B cell (primary cell): ENCODE measurements at regions not wholly inside any gene's neighbourhood (a gene's known extent, or its start where the extent isn't known, plus 50 kb on each side); places are given as distances from the start of the nearest gene placed in this dataset.
"Not testable (repeated sequence)": the region's sequence is repeated elsewhere in the genome, so short reads cannot be mapped to it uniquely, and the experiment has no call there.

Experiments used
- ATAC-seq: fragments of 200-7000 bp; cut with Tn5 transposase; one replicate; pipeline ENCODE4 v1.10.0; 2021; ENCODE audit warnings: low read depth, mild to moderate bottlenecking, moderate number of reproducible peaks, moderate library complexity
- CTCF ChIA-PET: fragments of 350-600 bp; sonication (Branson Sonifier 250); formaldehyde crosslinking; loops from one replicate; lab custom pipeline; 2021; ENCODE audit warnings: antibody characterized with exemption, inconsistent platforms; lab: Charles Lee
- POLR2A ChIA-PET: fragments of 350-600 bp; sonication (Branson Sonifier 250); formaldehyde crosslinking; loops from one replicate; lab custom pipeline; 2021; ENCODE audit warnings: antibody characterized with exemption; lab: Charles Lee
- DNase-seq: peaks from one replicate; pipeline ENCODE4 v3.0.0; 2013
- H2AFZ ChIP-seq: 2 replicates; pipeline ENCODE4 v1.6.1; 2012; ENCODE audit warnings: mild to moderate bottlenecking, low read depth, low read length; ENCODE audit not compliant: insufficient read depth, poor library complexity, severe bottlenecking
- H3K27ac ChIP-seq, 2 donors: 1 replicate in 1 of 2; 2 replicates in 1 of 2; pipeline ENCODE4 v1.5.1; 2012 to 2013; ENCODE audit warnings: low read length in 2 of 2, mild to moderate bottlenecking in 2 of 2, moderate library complexity in 1 of 2
- H3K27me3 ChIP-seq, 4 experiments: fragments of 200-600 bp in 1 of 4; sonication (generic) in 1 of 4; replicated peaks in 1 of 4; 1 replicate in 2 of 4; 2 replicates in 2 of 4; pipeline versions ENCODE4 v1.6.1 to v1.7.0; 2013 to 2016; ENCODE audit warnings: low read length in 3 of 4, mild to moderate bottlenecking in 2 of 4, mixed read lengths in 1 of 4, moderate library complexity in 1 of 4; ENCODE audit not compliant: insufficient read depth in 4 of 4, control insufficient read depth in 3 of 4; ENCODE audit errors: control extremely low read depth in 1 of 4
- H3K36me3 ChIP-seq, 2 experiments: replicated peaks in 1 of 2; 1 replicate in 1 of 2; 2 replicates in 1 of 2; pipeline versions ENCODE4 v1.6.1 to v1.7.1; 2013; ENCODE audit warnings: low read length in 1 of 2; ENCODE audit not compliant: insufficient read depth in 2 of 2, control insufficient read depth in 1 of 2; ENCODE audit errors: control extremely low read depth in 1 of 2, extremely low read depth in 1 of 2
- H3K4me1 ChIP-seq, 2 donors: fragments of 200-600 bp in 1 of 2; sonication (generic) in 1 of 2; 1 replicate in 1 of 2; 2 replicates in 1 of 2; pipeline versions ENCODE4 v1.5.1 to v1.6.1; 2013 to 2017; ENCODE audit warnings: low read length in 2 of 2; ENCODE audit not compliant: control insufficient read depth in 2 of 2, insufficient read depth in 2 of 2
- H3K4me2 ChIP-seq: replicated peaks from 2 replicates; pipeline ENCODE3; 2012; ENCODE audit warnings: mild to moderate bottlenecking, low read depth, low read length; ENCODE audit not compliant: poor library complexity, severe bottlenecking
- H3K4me3 ChIP-seq, 5 experiments: fragments of 200-600 bp in 1 of 5; sonication (generic) in 1 of 5; 1 replicate in 3 of 5; 2 replicates in 2 of 5; pipeline versions ENCODE4 v1.5.1 to v1.7.0; 2011 to 2016; ENCODE audit warnings: low read length in 4 of 5, mild to moderate bottlenecking in 4 of 5, low read depth in 2 of 5, control low read depth in 1 of 5, moderate library complexity in 1 of 5; ENCODE audit not compliant: insufficient read depth in 1 of 5; ENCODE audit errors: control extremely low read depth in 1 of 5, extremely low read depth in 1 of 5
- H3K79me2 ChIP-seq: fragments of 200-600 bp; sonication (generic); one replicate; pipeline ENCODE4 v1.6.0; 2016; ENCODE audit warnings: low read length; ENCODE audit not compliant: control insufficient read depth, insufficient read depth
- H3K9ac ChIP-seq: fragments of 200-600 bp; sonication (generic); 2 replicates; pipeline ENCODE4 v1.6.1; 2017; ENCODE audit warnings: mild to moderate bottlenecking, low read length, moderate library complexity
- H3K9me3 ChIP-seq, 3 donors: one replicate each; pipeline versions ENCODE4 v1.6.1 to v1.7.1; 2013; ENCODE audit warnings: low read length in 2 of 3; ENCODE audit not compliant: control insufficient read depth in 2 of 3, insufficient read depth in 1 of 3; ENCODE audit errors: control extremely low read depth in 1 of 3
- H4K20me1 ChIP-seq: 2 replicates; pipeline ENCODE4 v1.6.0; 2012; ENCODE audit warnings: mild to moderate bottlenecking, low read length; ENCODE audit not compliant: insufficient read depth, control insufficient read depth, poor library complexity, severe bottlenecking
- H3K27ac Mint-ChIP-seq: one replicate; pipeline ENCODE4 v1.8.0; 2021; ENCODE audit warnings: mixed read lengths
- H3K27me3 Mint-ChIP-seq: one replicate; pipeline ENCODE4 v1.8.0; 2021; ENCODE audit warnings: mixed read lengths
- H3K4me1 Mint-ChIP-seq: one replicate; pipeline ENCODE4 v1.8.0; 2021; ENCODE audit warnings: mixed read lengths
- H3K4me3 Mint-ChIP-seq: one replicate; pipeline ENCODE4 v1.8.0; 2021; ENCODE audit warnings: mixed read lengths
- H3K9me3 Mint-ChIP-seq: one replicate; pipeline ENCODE4 v1.8.0; 2022; ENCODE audit warnings: mixed read lengths; ENCODE audit not compliant: insufficient read depth
- EZH2 ChIP-seq: IDR thresholded peaks from 2 replicates; pipeline ENCODE4 v1.6.1; 2012; ENCODE audit warnings: borderline replicate concordance, low read depth, mild to moderate bottlenecking, moderate library complexity, low read length; ENCODE audit not compliant: insufficient read depth, poor library complexity, severe bottlenecking
- WGBS: methylation state at CpG from one replicate; pipeline ENCODE4 v1.1.5; 2013; ENCODE audit warnings: missing lambda C conversion rate; ENCODE audit not compliant: insufficient coverage; 5-methylcytosine and 5-hydroxymethylcytosine counted together
- intact Hi-C: fragments of 100-400 bp; cut with micrococcal nuclease; formaldehyde crosslinking; loops from one replicate; pipeline ENCODE4 v1.10.0; 2022
- TF ChIP-seq, protein P1 (sequence below): fragments of 200-600 bp; IDR thresholded peaks from one replicate; pipeline ENCODE4 v1.8.0; 2022; ENCODE audit warnings: antibody characterized with exemption, mild to moderate bottlenecking

DNA sequence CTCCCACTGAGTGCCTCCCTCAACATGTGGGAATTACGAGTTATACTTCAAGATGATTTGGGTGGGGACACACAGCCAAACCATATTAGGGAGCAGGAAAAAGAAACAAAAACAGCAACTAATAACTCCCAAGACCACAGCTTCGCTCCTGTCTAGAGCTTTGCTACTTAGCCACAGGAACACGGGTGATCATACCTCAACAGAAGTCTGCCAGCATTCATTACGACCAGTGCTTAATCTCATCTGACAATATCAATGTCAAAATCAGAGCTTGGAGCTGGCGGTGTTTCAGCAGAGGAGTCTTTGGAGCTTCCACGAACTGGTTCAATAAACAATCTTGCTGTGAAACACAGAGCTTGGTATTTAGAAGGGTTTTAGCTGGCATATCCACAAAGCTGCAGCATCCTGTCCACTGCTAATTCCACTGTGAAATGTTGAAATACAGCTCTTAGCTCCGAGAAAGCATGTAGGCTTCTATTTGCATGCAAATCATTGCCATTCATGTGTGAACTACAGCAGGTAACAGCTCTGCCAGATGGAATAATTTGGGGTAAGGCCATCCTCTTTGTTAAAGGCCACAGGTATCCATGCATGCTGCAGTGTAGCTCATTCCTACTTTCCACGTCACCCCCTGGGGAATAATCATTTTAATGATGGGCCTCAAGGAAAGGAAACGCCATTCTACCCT lies 128.4 kb upstream of the GOT2 start:
- H3K27ac Mint-ChIP-seq = no peak overlapping the region
- Histone ChIP-seq H3K36me3 (no peaks in the 10 kb centered on the region), H3K4me3 (no peak overlapping the region), H3K79me2 (no peaks in the 10 kb centered on the region), H3K4me1 (no peaks in the 10 kb centered on the region), H3K27me3 (peaks cover 0 to 2% (median 0%) of the 10 kb centered on the region in 4 experiments), H3K9ac (no peak overlapping the region), H3K4me2 (no peak overlapping the region), H2AFZ (no peak overlapping the region), H4K20me1 (no peaks in the 10 kb centered on the region), H3K27ac (no peak overlapping the region), H3K9me3 (no peaks in the 10 kb centered on the region)
- H3K9me3 Mint-ChIP-seq = peaks cover 3% of the 10 kb centered on the region
- no peaks in the 10 kb centered on the region for H3K4me1 Mint-ChIP-seq
- POLR2A ChIA-PET = no interaction called here
- DNase-seq (no peak), ATAC-seq (no peak)
- peaks cover 8% of the 10 kb centered on the region for H3K27me3 Mint-ChIP-seq
- no peak overlapping the region for H3K4me3 Mint-ChIP-seq
- TF ChIP-seq EZH2 = no peak
- TF ChIP-seq, protein P1, sequence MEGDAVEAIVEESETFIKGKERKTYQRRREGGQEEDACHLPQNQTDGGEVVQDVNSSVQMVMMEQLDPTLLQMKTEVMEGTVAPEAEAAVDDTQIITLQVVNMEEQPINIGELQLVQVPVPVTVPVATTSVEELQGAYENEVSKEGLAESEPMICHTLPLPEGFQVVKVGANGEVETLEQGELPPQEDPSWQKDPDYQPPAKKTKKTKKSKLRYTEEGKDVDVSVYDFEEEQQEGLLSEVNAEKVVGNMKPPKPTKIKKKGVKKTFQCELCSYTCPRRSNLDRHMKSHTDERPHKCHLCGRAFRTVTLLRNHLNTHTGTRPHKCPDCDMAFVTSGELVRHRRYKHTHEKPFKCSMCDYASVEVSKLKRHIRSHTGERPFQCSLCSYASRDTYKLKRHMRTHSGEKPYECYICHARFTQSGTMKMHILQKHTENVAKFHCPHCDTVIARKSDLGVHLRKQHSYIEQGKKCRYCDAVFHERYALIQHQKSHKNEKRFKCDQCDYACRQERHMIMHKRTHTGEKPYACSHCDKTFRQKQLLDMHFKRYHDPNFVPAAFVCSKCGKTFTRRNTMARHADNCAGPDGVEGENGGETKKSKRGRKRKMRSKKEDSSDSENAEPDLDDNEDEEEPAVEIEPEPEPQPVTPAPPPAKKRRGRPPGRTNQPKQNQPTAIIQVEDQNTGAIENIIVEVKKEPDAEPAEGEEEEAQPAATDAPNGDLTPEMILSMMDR = no peak
- intact Hi-C loops = no loop called here
- 89% methylated on average over 3 of the region's 9 CpGs for WGBS
- CTCF ChIA-PET = no interaction called here

DNA sequence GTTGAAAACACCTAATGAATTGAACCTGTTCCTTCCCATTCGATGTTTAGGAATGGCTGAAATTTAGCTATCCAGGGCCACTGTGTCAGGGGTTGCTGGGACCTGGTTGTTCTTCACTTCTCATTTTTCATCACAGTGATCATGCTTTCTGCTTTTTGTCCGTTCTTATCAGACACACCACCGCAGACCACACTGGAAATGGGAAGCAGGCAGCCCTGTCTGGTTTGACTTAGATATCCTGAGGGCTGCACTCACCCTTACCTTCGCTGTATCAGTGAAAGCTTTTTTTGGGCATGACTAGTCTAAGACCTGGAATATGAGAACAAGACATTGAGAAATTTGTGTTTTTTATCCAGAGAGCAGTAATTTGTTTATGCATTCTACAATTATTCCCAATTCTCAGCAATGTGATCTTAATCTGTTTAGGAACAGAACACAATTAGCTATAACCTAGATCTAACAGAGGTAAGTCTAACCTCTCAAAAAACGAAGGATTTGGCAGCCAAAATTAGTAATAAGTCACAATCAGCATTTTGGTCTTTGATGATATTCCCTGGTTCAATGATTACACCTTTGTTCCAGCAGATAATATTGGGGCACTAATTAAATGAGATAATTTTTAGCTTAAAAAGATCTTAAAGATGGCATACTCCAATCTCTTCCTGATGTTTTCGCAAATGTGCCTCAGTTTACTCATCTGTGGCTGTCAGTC lies 126.0 kb upstream of the GOT2 start:
- Mint-ChIP-seq H3K27ac (no peak overlapping the region), H3K27me3 (peaks cover 8% of the 10 kb centered on the region), H3K4me1 (no peaks in the 10 kb centered on the region), H3K4me3 (no peak overlapping the region), H3K9me3 (peaks cover 3% of the 10 kb centered on the region)
- Histone ChIP-seq H4K20me1 (no peaks in the 10 kb centered on the region), H3K79me2 (no peaks in the 10 kb centered on the region), H3K9me3 (no peaks in the 10 kb centered on the region), H3K4me1 (no peaks in the 10 kb centered on the region), H3K9ac (no peak overlapping the region), H3K4me3 (no peak overlapping the region), H3K27ac (no peak overlapping the region), H3K4me2 (no peak overlapping the region), H3K36me3 (no peaks in the 10 kb centered on the region), H2AFZ (no peak overlapping the region), H3K27me3 (peaks cover 0 to 2% (median 0%) of the 10 kb centered on the region in 4 experiments)
- WGBS = 0% methylated on average over 1 of the region's 6 CpGs
- intact Hi-C loops = no loop called here
- no peak for DNase-seq
- TF ChIP-seq EZH2 = no peak
- TF ChIP-seq, protein P1 = no peak
- no peak for ATAC-seq
- ChIA-PET CTCF (no interaction called here), POLR2A (no interaction called here)

DNA sequence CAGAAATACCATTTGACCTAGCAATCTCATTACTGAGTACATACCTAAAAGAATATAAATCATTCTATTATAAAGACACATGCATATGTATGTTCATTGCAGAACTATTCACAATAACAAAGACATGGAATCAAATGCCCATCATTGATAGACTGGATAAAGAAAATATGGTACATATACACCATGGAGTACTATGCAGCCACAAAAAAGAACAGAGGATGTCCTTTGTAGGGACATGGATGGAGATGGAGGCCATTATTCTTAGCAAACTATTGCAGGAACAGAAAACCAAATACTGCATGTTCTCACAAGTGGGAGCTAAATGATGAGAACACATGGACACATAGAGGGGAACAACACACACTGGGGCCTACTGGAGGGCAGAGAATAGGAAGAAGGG lies 124.5 kb upstream of the GOT2 start:
- H3K27me3 ChIP-seq, H3K27ac Mint-ChIP-seq, H4K20me1 ChIP-seq, CTCF ChIA-PET, POLR2A ChIA-PET, H3K4me2 ChIP-seq, H3K4me1 ChIP-seq, H3K9me3 Mint-ChIP-seq, H2AFZ ChIP-seq, H3K9me3 ChIP-seq, H3K79me2 ChIP-seq, H3K36me3 ChIP-seq, H3K27me3 Mint-ChIP-seq, H3K4me1 Mint-ChIP-seq, H3K27ac ChIP-seq, ATAC-seq, DNase-seq, H3K4me3 ChIP-seq, intact Hi-C loops, H3K9ac ChIP-seq, H3K4me3 Mint-ChIP-seq: not testable (repeated sequence)
